ENCODE measurements at regions not wholly inside any gene's neighbourhood (a gene's known extent, or its start where the extent isn't known, plus 50 kb on each side); places are given as distances from the start of the nearest gene placed in this dataset.

DNA sequence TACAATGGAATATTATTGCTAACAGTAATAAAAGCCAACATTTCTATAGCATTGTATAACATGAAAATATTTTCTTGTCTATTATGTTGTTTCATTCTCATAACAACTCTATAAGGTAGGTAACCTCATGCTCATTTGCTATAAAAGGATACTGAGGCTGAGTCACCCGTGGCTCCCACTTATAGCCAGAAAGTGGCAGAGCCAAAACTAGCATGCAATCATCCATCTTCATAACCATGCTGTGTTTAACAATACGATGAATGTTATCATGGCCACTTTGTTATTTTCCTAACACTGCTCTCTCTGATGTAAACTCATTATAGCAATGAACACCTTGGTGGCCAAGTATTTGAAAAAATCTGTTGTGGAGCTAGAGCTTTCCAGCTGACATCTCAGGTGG is 80.8 kb upstream of the JUN start:
- DNase-seq, result no peak

DNA sequence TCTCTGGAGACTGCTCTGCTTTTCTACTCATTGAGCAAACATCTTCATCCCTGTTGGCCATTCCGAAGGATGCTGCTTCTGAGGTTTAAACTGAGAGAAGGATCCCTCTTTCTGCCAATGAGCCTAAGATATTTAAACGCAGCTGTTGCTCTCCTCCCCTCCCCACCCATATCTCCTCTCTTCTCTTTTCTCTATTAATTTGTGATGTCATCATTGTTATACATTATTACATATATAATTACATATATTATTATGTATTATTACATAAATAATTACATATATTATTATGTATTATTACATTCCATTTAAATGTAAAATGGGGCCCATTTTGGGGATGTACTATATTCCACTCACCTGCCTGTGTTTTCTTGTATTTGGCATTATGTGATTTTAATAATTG is 82.7 kb upstream of the JUN start:
- DNase-seq, result no peak

DNA sequence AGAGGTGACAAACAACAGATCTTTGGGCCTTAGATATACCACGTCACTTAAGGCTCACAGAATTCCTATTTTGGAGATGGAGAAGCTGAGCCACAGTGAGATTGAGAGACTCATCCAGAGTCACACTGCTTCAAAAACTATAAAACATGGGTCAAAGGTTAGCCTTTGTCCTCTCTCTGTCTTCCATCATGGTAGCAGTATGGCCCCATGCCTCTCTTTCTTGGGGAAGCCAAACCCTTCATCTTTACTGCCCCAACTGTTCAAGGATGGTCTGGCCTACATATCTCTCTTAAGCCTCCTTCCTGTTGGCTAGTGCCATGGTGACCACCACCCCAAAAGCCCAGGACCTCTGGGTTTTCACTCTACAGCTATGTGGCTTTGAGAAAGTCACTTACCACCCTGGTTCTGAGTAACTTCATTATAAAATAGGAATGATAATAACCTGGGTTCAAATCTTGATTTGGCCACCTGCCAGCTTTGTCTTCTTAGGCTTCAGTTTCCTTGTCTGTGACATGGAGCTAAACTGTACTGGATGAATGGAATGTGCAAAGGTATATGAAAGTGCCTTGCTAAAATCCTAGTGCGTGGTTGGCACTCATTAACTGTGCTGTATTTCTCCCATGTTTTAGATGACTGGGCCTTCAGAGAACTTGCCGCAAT is 85.9 kb upstream of the JUN start:
- DNase-seq, result no peak

DNA sequence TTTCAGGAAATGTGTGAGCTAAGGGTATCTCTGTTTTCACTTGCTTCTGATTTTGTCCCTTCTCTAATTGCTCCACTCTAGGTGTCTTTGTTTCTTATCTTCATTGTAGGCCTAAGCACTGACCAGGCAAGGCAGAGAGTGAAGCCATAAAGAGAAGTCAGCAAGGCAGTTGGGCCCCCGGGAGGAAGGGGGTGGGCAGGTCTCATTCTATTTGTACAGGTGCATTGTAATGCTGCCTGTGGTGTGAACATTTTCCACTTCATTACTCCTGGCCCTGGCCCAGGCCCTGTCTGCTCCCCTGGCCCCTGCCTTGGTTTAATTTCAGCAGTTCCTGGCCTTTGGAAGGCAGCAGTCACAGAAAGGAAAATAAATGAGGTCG is 86.4 kb upstream of the JUN start:
- no peak for DNase-seq

GRCh38 chr1:58874342-58874741 is 90.5 kb upstream of the JUN start:
- DNase-seq, result no peak

GRCh38 chr1:58874757-58875755 is 91.2 kb upstream of the JUN start:
- no peak for DNase-seq

GRCh38 chr1:58879464-58879863 is 95.6 kb upstream of the JUN start:
- DNase-seq, result no peak

DNA sequence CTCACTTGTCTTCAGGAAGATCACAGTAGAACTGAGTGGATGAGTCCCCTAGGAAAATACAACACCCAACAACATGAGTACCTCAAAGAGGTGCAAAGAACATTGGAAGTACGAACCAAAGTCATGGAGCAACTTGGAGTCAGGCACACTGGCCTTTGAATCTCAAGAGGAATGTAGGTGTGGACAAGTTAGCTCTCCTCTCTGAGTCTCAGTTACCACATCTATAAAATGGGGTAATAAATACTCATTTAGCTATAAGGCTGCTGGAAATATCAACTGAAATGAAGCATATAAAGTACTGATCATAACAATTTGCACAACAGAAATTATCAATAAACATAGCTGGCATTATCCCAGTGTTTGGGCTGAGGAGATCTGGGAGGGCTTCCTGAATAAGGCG is 96.7 kb upstream of the JUN start:
- no peak for DNase-seq

- DNase-seq, result no peak
These were observed 97.7 kb upstream of the JUN start for GRCh38 chr1:58881471-58881994.

- no peak for DNase-seq
These were observed 98.6 kb upstream of the JUN start for GRCh38 chr1:58882322-58882948.

DNA sequence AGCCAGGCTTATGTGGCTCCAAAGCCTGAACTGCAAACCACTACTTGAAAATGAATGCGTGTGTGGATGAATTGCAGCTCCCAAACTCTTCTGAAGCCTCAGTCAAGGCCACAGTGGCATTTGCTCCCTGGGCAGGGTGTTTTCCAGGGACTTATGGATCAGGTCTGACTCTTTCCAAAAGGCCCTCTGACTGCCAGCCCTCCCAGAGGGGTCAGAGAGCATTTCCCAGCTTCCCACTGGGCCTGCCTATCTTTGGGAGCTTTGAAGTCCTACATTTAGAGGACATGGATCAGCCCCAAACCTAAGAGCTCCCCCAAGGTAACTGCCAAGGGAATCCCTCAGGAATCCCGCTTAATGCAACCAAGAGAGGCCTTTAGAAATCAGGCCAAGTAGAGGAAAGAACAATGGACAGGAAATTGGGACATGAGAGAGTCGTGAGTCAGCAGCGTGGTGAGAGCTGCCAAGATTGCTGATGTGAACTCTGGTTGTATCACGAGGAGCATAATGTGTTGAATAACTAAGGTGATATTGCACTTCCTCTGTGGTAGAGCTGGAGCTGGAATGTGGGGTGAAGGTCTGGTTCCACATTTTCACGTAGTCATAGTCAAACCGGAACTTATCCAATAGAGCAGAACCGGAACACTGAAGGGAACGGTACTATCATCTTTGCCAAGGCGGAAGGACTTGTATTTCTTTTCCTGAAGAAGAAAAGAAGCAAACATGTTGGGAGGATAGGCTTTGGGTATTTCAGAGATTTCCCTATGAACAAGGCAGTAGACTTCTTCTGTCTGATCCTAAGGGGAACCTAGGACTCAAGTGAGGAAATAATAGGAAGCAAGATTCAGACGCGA is 99.4 kb upstream of the JUN start:
- DNase-seq, result no peak

DNA sequence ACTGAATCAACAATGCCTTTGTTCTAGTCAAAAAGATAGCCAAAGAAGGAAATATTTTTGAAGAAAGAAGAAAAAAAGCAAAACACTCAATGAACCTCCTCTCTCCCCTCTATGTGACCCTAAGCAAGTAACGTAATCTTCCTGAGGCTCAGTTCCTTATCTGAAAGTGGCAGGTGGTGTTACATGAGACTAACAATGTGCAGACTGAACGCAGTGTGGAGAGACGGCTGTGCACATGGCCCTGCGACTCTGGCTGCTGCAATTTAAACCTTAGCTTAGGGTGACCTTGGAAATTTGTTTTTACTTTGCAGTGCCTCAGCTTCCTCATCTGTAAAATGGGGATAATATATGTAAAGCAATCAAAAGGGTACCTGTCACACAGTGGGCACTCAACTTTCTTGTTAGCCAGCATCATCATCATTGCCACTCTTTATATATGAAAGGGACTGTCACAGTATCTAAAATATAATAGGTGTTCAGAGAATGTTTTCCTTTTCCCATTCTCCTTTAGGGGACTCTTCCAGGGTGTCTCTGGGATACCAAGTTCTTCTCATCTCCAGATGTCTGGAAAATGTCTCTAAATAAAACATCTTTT is 100.1 kb upstream of the JUN start:
- DNase-seq, result no peak

DNA sequence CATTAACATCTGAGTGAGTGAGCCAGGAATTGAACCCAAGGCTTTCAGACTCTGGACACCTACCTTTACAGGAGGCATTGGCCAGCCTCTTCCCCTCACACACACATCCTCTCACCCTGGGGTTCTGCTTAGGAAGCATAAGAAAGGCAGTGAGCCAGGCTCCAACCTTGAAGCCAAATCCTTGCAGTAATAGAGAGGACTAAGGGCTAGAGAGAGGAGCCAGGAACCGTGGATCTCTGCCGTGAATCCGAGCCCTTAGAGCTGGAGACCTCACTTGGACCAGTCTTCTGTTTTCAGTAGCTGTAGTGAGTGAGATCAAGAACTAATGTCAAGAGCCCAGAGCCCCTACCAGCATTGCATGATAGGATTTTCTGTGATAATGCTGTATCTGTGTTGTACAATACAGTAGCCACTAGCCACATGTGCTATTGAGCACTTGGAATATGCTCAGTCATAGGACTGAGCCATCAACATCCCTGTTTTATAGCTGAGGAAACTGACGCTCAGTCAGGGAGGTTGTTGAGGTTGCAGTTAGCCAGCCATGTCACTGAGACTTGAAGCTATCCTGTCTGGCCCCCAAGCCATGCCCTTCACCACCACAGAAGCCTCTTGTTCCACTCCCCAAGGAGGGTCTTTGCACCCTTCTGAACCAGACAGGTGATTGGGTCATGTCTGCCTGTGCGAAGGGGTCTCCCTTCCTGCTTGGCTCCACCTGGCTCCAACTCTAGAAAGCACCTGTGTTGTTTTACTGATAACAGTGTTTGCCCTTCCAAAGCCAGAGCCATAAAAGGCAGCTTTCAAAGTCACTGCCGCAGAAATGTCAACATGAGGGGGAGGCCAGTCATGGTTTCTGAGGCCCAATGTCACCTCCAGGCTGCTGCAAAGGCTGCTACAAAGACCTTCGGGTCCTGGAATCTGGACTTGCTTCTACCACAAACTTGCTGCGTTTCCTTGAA is 101.1 kb upstream of the JUN start:
- DNase-seq, result no peak

- DNase-seq, result no peak
These were observed 102.2 kb upstream of the JUN start for GRCh38 chr1:58885998-58886397.

DNA sequence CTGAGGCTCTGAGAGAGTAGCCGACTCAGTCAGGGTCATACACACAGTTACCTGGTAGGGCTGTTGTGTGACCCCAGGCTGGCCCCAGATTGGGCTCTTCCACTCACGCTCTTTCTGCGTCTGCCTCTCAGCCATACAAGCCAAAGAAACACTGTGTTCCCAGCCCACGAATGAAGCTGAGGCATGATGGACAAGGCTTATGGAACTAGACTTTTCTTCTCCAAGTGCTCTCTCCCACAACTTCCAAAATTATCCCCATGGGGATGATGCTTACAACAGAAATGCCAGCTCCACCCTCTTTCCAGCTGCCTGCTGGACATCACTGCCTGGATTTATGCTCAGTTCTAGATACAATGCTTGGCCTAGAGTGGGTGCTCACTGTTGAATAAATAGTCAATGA is 102.8 kb upstream of the JUN start:
- DNase-seq, result no peak

DNA sequence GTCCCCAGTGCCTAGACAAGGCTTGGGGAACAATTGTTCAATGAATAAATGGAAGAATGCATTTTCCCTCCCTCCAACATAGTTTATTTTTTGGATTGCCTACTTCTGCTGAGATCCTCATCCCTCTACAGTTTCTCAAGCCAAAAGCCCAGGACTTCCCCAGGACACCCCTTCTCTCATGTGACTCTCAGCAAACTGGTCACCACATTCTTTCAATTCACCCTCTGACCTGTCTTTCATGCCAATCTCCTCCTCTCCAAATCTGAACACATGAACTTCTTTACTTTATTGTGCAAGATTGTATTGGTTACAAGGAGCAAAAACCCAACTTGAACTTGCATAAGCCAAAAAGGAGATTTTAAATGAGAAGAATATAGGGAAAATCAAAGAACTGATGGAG is 103.2 kb upstream of the JUN start:
- no peak for DNase-seq

- DNase-seq, result no peak
These were observed 105.0 kb upstream of the JUN start for GRCh38 chr1:58888833-58889232.

GRCh38 chr1:58890113-58890512 is 106.3 kb upstream of the JUN start:
- no peak for DNase-seq

GRCh38 chr1:58890609-58891008 is 106.8 kb upstream of the JUN start:
- DNase-seq, result no peak

GRCh38 chr1:58891347-58891746 is 107.5 kb upstream of the JUN start:
- DNase-seq, result no peak

- DNase-seq, result no peak
These were observed 109.5 kb upstream of the JUN start for GRCh38 chr1:58893257-58893869.

Data from activated CD4-positive, alpha-beta T cell treated with anti-CD3 and anti-CD28 coated beads, Interleukin-2, amount 50 U/mL, for 1 hour (primary cell).